Endothelial cell of umbilical vein (primary cell): ENCODE measurements at regions not wholly inside any gene's neighbourhood (a gene's known extent, or its start where the extent isn't known, plus 50 kb on each side); places are given as distances from the start of the nearest gene placed in this dataset.

ENCODE experiments used
- BruUV-seq: library from RNA; stranded (reverse); fragments of 400-500 nt; replicated peaks from 2 replicates; lab custom pipeline; 2021; lab: Mats Ljungman, UMichigan
- CTCF ChIA-PET: fragments of 300-600, 350-600 bp; sonication (Branson Sonifier 250); formaldehyde crosslinking; loops from one replicate; lab custom pipeline; 2021; ENCODE audit warnings: antibody characterized with exemption, inconsistent platforms; lab: Charles Lee
- POLR2A ChIA-PET: fragments of 300-600, 350-600 bp; sonication (Branson Sonifier 250); formaldehyde crosslinking; loops from one replicate; lab custom pipeline; 2021; ENCODE audit warnings: antibody characterized with exemption, inconsistent platforms; lab: Charles Lee
- DNase-seq: peaks from one replicate; pipeline ENCODE4 v3.0.0-alpha.2; 2011; ENCODE audit warnings: low read depth, low spot score
- FAIRE-seq: peaks from 2 replicates; lab custom pipeline; 2011; peaks lifted over from hg19 to GRCh38; lab: Jason Lieb, UNC
- H2AFZ ChIP-seq: 2 replicates; pipeline ENCODE4 v1.6.0; 2012; ENCODE audit warnings: low read depth, low read length, control low read depth, inconsistent platforms
- H3K27ac ChIP-seq: 2 replicates; pipeline ENCODE4 v1.5.1; 2011; ENCODE audit warnings: low read depth, mild to moderate bottlenecking, control low read depth, low read length, moderate library complexity; ENCODE audit not compliant: insufficient read depth
- H3K27me3 ChIP-seq, 2 experiments: 2 replicates each; pipeline versions ENCODE4 v1.6.0 to v1.6.1; 2011; ENCODE audit warnings: low read length in 2 of 2, mixed read lengths in 1 of 2; ENCODE audit not compliant: control insufficient read depth in 2 of 2, insufficient read depth in 2 of 2
- H3K36me3 ChIP-seq, 2 experiments: 2 replicates in 1 of 2; 3 replicates in 1 of 2; pipeline ENCODE4 v1.5.1; 2011; ENCODE audit warnings: low read length in 2 of 2, mild to moderate bottlenecking in 1 of 2, moderate library complexity in 1 of 2; ENCODE audit not compliant: control insufficient read depth in 2 of 2, insufficient read depth in 2 of 2; ENCODE audit errors: extremely low read depth in 1 of 2
- H3K4me1 ChIP-seq: 3 replicates; pipeline ENCODE4 v1.5.1; 2011; ENCODE audit warnings: mild to moderate bottlenecking, low read length; ENCODE audit not compliant: control insufficient read depth, insufficient read depth; ENCODE audit errors: extremely low read depth
- H3K4me2 ChIP-seq: 2 replicates; pipeline ENCODE4 v1.6.1; 2011; ENCODE audit warnings: low read length, control low read depth, mixed read lengths; ENCODE audit not compliant: insufficient read depth
- H3K4me3 ChIP-seq, 3 experiments: fragments of 200-600 bp in 1 of 3; sonication (generic), shearing (Covaris generic) in 1 of 3; replicated peaks in 1 of 3; 2 replicates each; pipeline ENCODE4 v1.5.1; 2011 to 2016; ENCODE audit warnings: control low read depth in 3 of 3, low read length in 3 of 3, mild to moderate bottlenecking in 2 of 3, inconsistent platforms in 1 of 3, low read depth in 1 of 3, moderate library complexity in 1 of 3; ENCODE audit not compliant: insufficient read depth in 1 of 3
- H3K79me2 ChIP-seq: 2 replicates; pipeline ENCODE4 v1.6.0; 2012; ENCODE audit warnings: low read length, inconsistent platforms; ENCODE audit not compliant: control insufficient read depth, insufficient read depth
- H3K9ac ChIP-seq: replicated peaks from 2 replicates; pipeline ENCODE3; 2011; ENCODE audit warnings: low read length, control low read depth; ENCODE audit not compliant: insufficient read depth; ENCODE audit errors: extremely low read depth
- H3K9me1 ChIP-seq: replicated peaks from 3 replicates; pipeline ENCODE4 v1.6.0; 2011; ENCODE audit warnings: mild to moderate bottlenecking, low read length; ENCODE audit not compliant: control insufficient read depth, insufficient read depth; ENCODE audit errors: extremely low read depth
- H3K9me3 ChIP-seq: replicated peaks from 2 replicates; pipeline ENCODE4 v1.5.1; 2012; ENCODE audit warnings: low read length, inconsistent platforms; ENCODE audit not compliant: control insufficient read depth, insufficient read depth
- H4K20me1 ChIP-seq: replicated peaks from 2 replicates; pipeline ENCODE3; 2011; ENCODE audit warnings: mild to moderate bottlenecking, low read length; ENCODE audit not compliant: control insufficient read depth, insufficient read depth; ENCODE audit errors: extremely low read depth
- EZH2 ChIP-seq: IDR thresholded peaks from 2 replicates; pipeline ENCODE4 v1.6.1; 2012; ENCODE audit warnings: borderline replicate concordance, low read depth, mild to moderate bottlenecking, moderate library complexity, low read length, inconsistent platforms; ENCODE audit not compliant: severe bottlenecking
- FOS ChIP-seq: IDR thresholded peaks from 2 replicates; pipeline ENCODE4 v1.6.1; 2011; ENCODE audit warnings: mild to moderate bottlenecking, low read length, moderate library complexity, borderline replicate concordance; ENCODE audit not compliant: insufficient read depth
- GATA2 ChIP-seq: IDR thresholded peaks from 2 replicates; pipeline ENCODE4 v1.7.0; 2011; ENCODE audit warnings: low read depth, mild to moderate bottlenecking, moderate library complexity, mixed read lengths, low read length; ENCODE audit not compliant: insufficient read length, insufficient read depth
- JUN ChIP-seq: IDR thresholded peaks from 2 replicates; pipeline ENCODE4 v1.6.1; 2011; ENCODE audit warnings: borderline replicate concordance, low read depth; ENCODE audit not compliant: insufficient read length, insufficient read depth
- MYC ChIP-seq: IDR thresholded peaks from one replicate; pipeline ENCODE4 v1.6.1; 2011; ENCODE audit warnings: mild to moderate bottlenecking, low read depth, low read length
- POLR2A ChIP-seq: IDR thresholded peaks from 2 replicates; pipeline ENCODE4 v1.6.1; 2012; ENCODE audit warnings: low read depth, mild to moderate bottlenecking, control low read depth, low read length
- POLR2AphosphoS5 ChIP-seq: IDR thresholded peaks from 2 replicates; pipeline ENCODE4 v1.6.1; 2012; ENCODE audit warnings: low read depth, mild to moderate bottlenecking, control low read depth, low read length, moderate library complexity; ENCODE audit not compliant: insufficient read depth
- dilution Hi-C: fragments of 300-500 bp; cut with MboI; formaldehyde crosslinking; loops from one replicate; pipeline ENCODE4 v1.15.0; 2019; ENCODE audit warnings: low sequenced_read_pairs; ENCODE audit not compliant: extremely low pct_ligation_motif_present
- intact Hi-C: fragments of 100-400 bp; cut with micrococcal nuclease; formaldehyde crosslinking; loops from one replicate; pipeline ENCODE4 v1.10.0; 2022
- TF ChIP-seq, protein P1 (sequence below): IDR thresholded peaks from 2 replicates; pipeline ENCODE4 v1.6.1; 2011; ENCODE audit not compliant: insufficient read depth, insufficient read length
- TF ChIP-seq, protein P2 (sequence below), 2 donors: IDR thresholded peaks; 1 replicate in 1 of 2; 2 replicates in 1 of 2; pipeline ENCODE4 v1.5.1; 2011; ENCODE audit warnings: low read length in 2 of 2, mild to moderate bottlenecking in 2 of 2, moderate library complexity in 2 of 2, control low read depth in 1 of 2, inconsistent platforms in 1 of 2, low read depth in 1 of 2; ENCODE audit not compliant: insufficient read depth in 1 of 2; ENCODE audit errors: extremely low read depth in 1 of 2

DNA sequence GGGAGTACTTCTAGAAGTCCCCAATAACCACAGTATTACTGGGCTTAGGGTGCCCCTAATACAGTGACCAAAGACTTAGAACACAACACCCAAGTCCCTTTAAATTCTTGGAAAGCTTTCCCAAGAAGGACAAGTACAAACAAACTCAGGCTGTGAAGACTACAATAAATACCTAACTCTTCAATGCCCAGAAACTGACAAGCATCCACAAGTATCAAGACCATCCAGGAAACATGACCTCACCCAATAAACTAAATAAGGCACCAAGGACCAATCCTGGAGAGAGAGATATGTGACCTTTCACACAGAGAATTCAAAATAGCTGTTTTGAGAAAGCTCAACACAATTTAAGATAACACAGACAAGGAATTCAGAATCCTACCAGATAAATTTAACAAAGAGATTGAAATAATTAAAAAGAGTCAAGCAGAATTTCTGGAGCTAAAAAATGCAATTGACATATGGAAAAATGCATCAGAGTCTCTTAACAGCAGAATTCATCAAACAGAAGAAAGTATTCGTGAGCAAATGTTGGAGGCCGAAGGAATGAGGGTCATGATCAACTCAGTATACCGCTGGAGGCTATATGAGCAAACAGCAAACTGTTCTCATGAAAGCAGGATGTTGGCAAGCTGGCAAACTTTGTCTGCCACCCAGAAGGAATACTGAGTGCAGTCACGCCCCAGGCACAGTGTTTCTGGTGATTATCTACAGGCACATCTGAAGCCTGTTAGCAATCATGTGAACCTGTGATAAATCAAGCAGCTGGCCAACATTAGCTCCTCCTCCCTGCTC is 87.0 kb upstream of the NECTIN3 start:
- FAIRE-seq (no peak), DNase-seq (no peak)
- H3K27me3 ChIP-seq: no peaks in the 10 kb centered on the region
- intact Hi-C loops (no loop called here), dilution Hi-C loops (no loop called here)
- no peaks in the 10 kb centered on the region for H4K20me1 ChIP-seq
- no peak overlapping the region for H3K9ac ChIP-seq
- no peaks in the 10 kb centered on the region for H3K9me1 ChIP-seq
- H3K4me3 ChIP-seq: no peak overlapping the region
- H3K9me3 ChIP-seq: no peaks in the 10 kb centered on the region
- H3K27ac ChIP-seq: no peak overlapping the region
- H3K4me2 ChIP-seq: no peak overlapping the region
- no peaks in the 10 kb centered on the region for H3K79me2 ChIP-seq
- no TSS peak for BruUV-seq
- no peak overlapping the region for H2AFZ ChIP-seq
- ChIA-PET POLR2A (no interaction called here), CTCF (interaction anchor here (2.0 kb wide), 1 partner anchor 10 kb away, joined by 6 read pairs; no protein-coding TSS in a partner anchor)
- no peaks in the 10 kb centered on the region for H3K36me3 ChIP-seq
- TF ChIP-seq POLR2A (no peak), POLR2AphosphoS5 (no peak), FOS (no peak), EZH2 (no peak), JUN (no peak), GATA2 (no peak), MYC (no peak)
- TF ChIP-seq, protein P1, sequence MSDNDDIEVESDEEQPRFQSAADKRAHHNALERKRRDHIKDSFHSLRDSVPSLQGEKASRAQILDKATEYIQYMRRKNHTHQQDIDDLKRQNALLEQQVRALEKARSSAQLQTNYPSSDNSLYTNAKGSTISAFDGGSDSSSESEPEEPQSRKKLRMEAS: no peak
- TF ChIP-seq, protein P2, sequence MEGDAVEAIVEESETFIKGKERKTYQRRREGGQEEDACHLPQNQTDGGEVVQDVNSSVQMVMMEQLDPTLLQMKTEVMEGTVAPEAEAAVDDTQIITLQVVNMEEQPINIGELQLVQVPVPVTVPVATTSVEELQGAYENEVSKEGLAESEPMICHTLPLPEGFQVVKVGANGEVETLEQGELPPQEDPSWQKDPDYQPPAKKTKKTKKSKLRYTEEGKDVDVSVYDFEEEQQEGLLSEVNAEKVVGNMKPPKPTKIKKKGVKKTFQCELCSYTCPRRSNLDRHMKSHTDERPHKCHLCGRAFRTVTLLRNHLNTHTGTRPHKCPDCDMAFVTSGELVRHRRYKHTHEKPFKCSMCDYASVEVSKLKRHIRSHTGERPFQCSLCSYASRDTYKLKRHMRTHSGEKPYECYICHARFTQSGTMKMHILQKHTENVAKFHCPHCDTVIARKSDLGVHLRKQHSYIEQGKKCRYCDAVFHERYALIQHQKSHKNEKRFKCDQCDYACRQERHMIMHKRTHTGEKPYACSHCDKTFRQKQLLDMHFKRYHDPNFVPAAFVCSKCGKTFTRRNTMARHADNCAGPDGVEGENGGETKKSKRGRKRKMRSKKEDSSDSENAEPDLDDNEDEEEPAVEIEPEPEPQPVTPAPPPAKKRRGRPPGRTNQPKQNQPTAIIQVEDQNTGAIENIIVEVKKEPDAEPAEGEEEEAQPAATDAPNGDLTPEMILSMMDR (IDR thresholded peaks at IDR 0.05; ENCODE audit: extremely low read depth in 1 of 2, insufficient read depth in 1 of 2, low read depth in 1 of 2, low read length in 2 of 2): no peak
- H3K4me1 ChIP-seq: no peaks in the 10 kb centered on the region
